Vagina (tissue), 2 donors: ENCODE measurements at regions not wholly inside any gene's neighbourhood (a gene's known extent, or its start where the extent isn't known, plus 50 kb on each side); places are given as distances from the start of the nearest gene placed in this dataset.

Experiments
- DNase-seq, 2 donors: peaks; one replicate each; pipeline ENCODE4 v3.0.0-alpha.2; 2017; ENCODE audit errors: extremely low spot score in 2 of 2
- H3K27ac ChIP-seq: fragments of 200-600 bp; sonication (generic); one replicate; pipeline ENCODE4 v1.5.1; 2019
- H3K27me3 ChIP-seq: fragments of 200-600 bp; sonication (generic); one replicate; pipeline ENCODE4 v1.5.1; 2019
- H3K36me3 ChIP-seq, 2 donors: fragments of 200-600 bp; sonication (generic); one replicate each; pipeline ENCODE4 v1.5.1; 2017 to 2019
- H3K4me1 ChIP-seq: fragments of 200-600 bp; sonication (generic); one replicate; pipeline ENCODE4 v1.5.1; 2019
- H3K4me3 ChIP-seq, 2 donors: fragments of 200-600 bp; sonication (generic); 1 replicate in 1 of 2; 2 replicates in 1 of 2; pipeline ENCODE4 v1.5.1; 2016 to 2019
- H3K9me3 ChIP-seq: fragments of 200-600 bp; sonication (generic); one replicate; pipeline ENCODE4 v1.5.1; 2019
- CTCF ChIP-seq, 3 experiments: fragments of 450-650 bp in 2 of 3; fragments of 200-600 bp in 1 of 3; sonication (generic) in 1 of 3; IDR thresholded peaks; one replicate each; pipeline ENCODE4 v1.5.1; 2017 to 2019; ENCODE audit warnings: antibody characterized with exemption in 3 of 3, mild to moderate bottlenecking in 2 of 3, moderate library complexity in 2 of 3
- POLR2A ChIP-seq, 2 donors: fragments of 450-650 bp; IDR thresholded peaks; one replicate each; pipeline ENCODE4 v1.6.1; 2017; ENCODE audit warnings: antibody characterized with exemption in 2 of 2, mild to moderate bottlenecking in 2 of 2, moderate library complexity in 2 of 2
- POLR2AphosphoS5 ChIP-seq, 2 donors: sonication (generic); formaldehyde crosslinking; IDR thresholded peaks; one replicate each; pipeline ENCODE4 v1.9.0; 2017; ENCODE audit warnings: antibody characterized with exemption in 2 of 2, mild to moderate bottlenecking in 2 of 2, low read depth in 1 of 2; ENCODE audit not compliant: insufficient read depth in 1 of 2
- intact Hi-C: fragments of 100-400 bp; cut with DNase I; formaldehyde crosslinking; loops from one replicate; pipeline ENCODE4 v1.15.1; 2023

- Histone ChIP-seq H3K9me3 (no peaks in the 10 kb centered on the region), H3K27ac (no peak overlapping the region), H3K4me3 (no peak overlapping the region), H3K27me3 (no peaks in the 10 kb centered on the region), H3K4me1 (no peaks in the 10 kb centered on the region), H3K36me3 (no peaks in the 10 kb centered on the region)
- TF ChIP-seq POLR2A (IDR thresholded peaks at IDR 0.05) (no peak), POLR2AphosphoS5 (IDR thresholded peaks at IDR 0.05; ENCODE audit: insufficient read depth in 1 of 2, low read depth in 1 of 2) (no peak), CTCF (IDR thresholded peaks at IDR 0.05) (no peak)
- intact Hi-C loops: no loop called here
- DNase-seq: no peak
Observed at GRCh38 chr14:36465178-36465577, 54.9 kb downstream of the NKX2-1 start.

- TF ChIP-seq POLR2A (IDR thresholded peaks at IDR 0.05) (no peak), CTCF (IDR thresholded peaks at IDR 0.05) (no peak), POLR2AphosphoS5 (IDR thresholded peaks at IDR 0.05; ENCODE audit: insufficient read depth in 1 of 2, low read depth in 1 of 2) (no peak)
- no peak overlapping the region for H3K27ac ChIP-seq
- H3K36me3 ChIP-seq: no peaks in the 10 kb centered on the region
- no peak overlapping the region for H3K4me3 ChIP-seq
- H3K4me1 ChIP-seq: no peaks in the 10 kb centered on the region
- H3K9me3 ChIP-seq: no peaks in the 10 kb centered on the region
- intact Hi-C loops: no loop called here
- H3K27me3 ChIP-seq: no peaks in the 10 kb centered on the region
- DNase-seq: no peak
Observed at GRCh38 chr14:36462890-36463289, 57.1 kb downstream of the NKX2-1 start.

GRCh38 chr14:36455241-36455627 is 64.8 kb downstream of the NKX2-1 start:
- intact Hi-C loops: no loop called here
- H3K4me1 ChIP-seq: no peaks in the 10 kb centered on the region
- H3K36me3 ChIP-seq: no peaks in the 10 kb centered on the region
- no peaks in the 10 kb centered on the region for H3K9me3 ChIP-seq
- H3K27me3 ChIP-seq: no peaks in the 10 kb centered on the region
- H3K27ac ChIP-seq: no peak overlapping the region
- H3K4me3 ChIP-seq: no peak overlapping the region
- DNase-seq: no peak
- TF ChIP-seq CTCF (IDR thresholded peaks at IDR 0.05) (no peak), POLR2AphosphoS5 (IDR thresholded peaks at IDR 0.05; ENCODE audit: insufficient read depth in 1 of 2, low read depth in 1 of 2) (no peak), POLR2A (IDR thresholded peaks at IDR 0.05) (no peak)

GRCh38 chr14:36454599-36455240 is 65.3 kb downstream of the NKX2-1 start:
- no peak for TF ChIP-seq POLR2AphosphoS5 (IDR thresholded peaks at IDR 0.05; ENCODE audit: insufficient read depth in 1 of 2, low read depth in 1 of 2)
- TF ChIP-seq CTCF (IDR thresholded peaks at IDR 0.05): no peak
- TF ChIP-seq POLR2A (IDR thresholded peaks at IDR 0.05): no peak
- no peaks in the 10 kb centered on the region for H3K27me3 ChIP-seq
- no peaks in the 10 kb centered on the region for H3K9me3 ChIP-seq
- intact Hi-C loops: no loop called here
- H3K4me3 ChIP-seq: no peak overlapping the region
- no peak for DNase-seq
- H3K27ac ChIP-seq: no peak overlapping the region
- no peaks in the 10 kb centered on the region for H3K36me3 ChIP-seq
- no peaks in the 10 kb centered on the region for H3K4me1 ChIP-seq

GRCh38 chr14:36452860-36453259 is 67.2 kb downstream of the NKX2-1 start:
- H3K4me1 ChIP-seq: no peaks in the 10 kb centered on the region
- intact Hi-C loops: no loop called here

More at GRCh38 chr14:36452860-36453259, 67.2 kb downstream of the NKX2-1 start:
- Histone ChIP-seq H3K9me3 (no peaks in the 10 kb centered on the region), H3K4me3 (no peak overlapping the region), H3K27ac (no peak overlapping the region), H3K36me3 (no peaks in the 10 kb centered on the region), H3K27me3 (no peaks in the 10 kb centered on the region)
- DNase-seq: no peak
- no peak for TF ChIP-seq CTCF (IDR thresholded peaks at IDR 0.05)
- no peak for TF ChIP-seq POLR2A (IDR thresholded peaks at IDR 0.05)
- TF ChIP-seq POLR2AphosphoS5 (IDR thresholded peaks at IDR 0.05; ENCODE audit: insufficient read depth in 1 of 2, low read depth in 1 of 2): no peak
